ENCODE measurements at regions not wholly inside any gene's neighbourhood (a gene's known extent, or its start where the extent isn't known, plus 50 kb on each side); places are given as distances from the start of the nearest gene placed in this dataset.

- BruUV-seq (replicated peaks): no TSS peak
- intact Hi-C loops (cut with micrococcal nuclease; ENCODE audit: unreplicated experiment): no loop called here
Measured at GRCh38 chr2:241974096-241974495, 104.6 kb downstream of the RTP5 start.

More at GRCh38 chr2:241974096-241974495, 104.6 kb downstream of the RTP5 start:
- no peak overlapping the region for H3K4me3 ChIP-seq
- H3K9me3 ChIP-seq (replicated peaks; ENCODE audit: control insufficient read depth, insufficient read depth, low read length): peaks cover 1% of the 10 kb centered on the region; the same call in 1 of the 3 replicates
- FAIRE-seq (no peak), ATAC-seq (no peak), DNase-seq (ENCODE audit: low read depth, low spot score) (no peak)
- 91% methylated on average over 15 of the region's 15 CpGs for WGBS (ENCODE audit: insufficient coverage, insufficient replicate concordance, low lambda C conversion rate, missing lambda C conversion rate)
- ChIA-PET RAD21 (ENCODE audit: unreplicated experiment) (no interaction called here), SMC1A (ENCODE audit: uncharacterized antibody, unreplicated experiment) (no interaction called here), CTCF (interaction anchor here (0.6 to 1.8 kb wide), 2 partner anchors 23 to 993 kb away, joined by 3 to 6 read pairs; no protein-coding TSS in a partner anchor), POLR2A (no interaction called here)
- no peaks in the 10 kb centered on the region for H3K79me2 ChIP-seq (ENCODE audit: control insufficient read depth, insufficient read depth, low read length)
- H3K4me2 ChIP-seq (ENCODE audit: control insufficient read depth, insufficient read depth): no peak overlapping the region
- no peaks in the 10 kb centered on the region; a peak in 1 of 4 replicates for H3K36me3 ChIP-seq (ENCODE audit: control insufficient read depth in 2 of 2, insufficient read depth in 2 of 2, low read length in 1 of 2)
- H3K9ac ChIP-seq (ENCODE audit: control insufficient read depth, insufficient read depth, low read length): no peak overlapping the region
- in situ Hi-C loops (cut with MboI): no loop called here
- no peak overlapping the region for H2AFZ ChIP-seq (ENCODE audit: control insufficient read depth, low read depth, low read length)
- H4K20me1 ChIP-seq (ENCODE audit: control insufficient read depth, insufficient read depth): no peaks in the 10 kb centered on the region
- H3K27ac ChIP-seq (ENCODE audit: control insufficient read depth, insufficient read depth): no peak overlapping the region
- no peak for TF ChIP-seq FOXK2 (IDR thresholded peaks at IDR 0.05)
- no peak for TF ChIP-seq STAT3 (IDR thresholded peaks at IDR 0.05; ENCODE audit: low read depth, low read length)
- no peak for TF ChIP-seq MTA2 (IDR thresholded peaks at IDR 0.05; ENCODE audit: low read depth)
- no peak for TF ChIP-seq ATF7 (IDR thresholded peaks at IDR 0.05; ENCODE audit: low read depth)
- TF ChIP-seq PML (IDR thresholded peaks at IDR 0.05; ENCODE audit: low read length): no peak
- no peak for TF ChIP-seq CUX1 (IDR thresholded peaks at IDR 0.05; ENCODE audit: insufficient replicate concordance, low read depth, low read length)
- TF ChIP-seq RUNX3 (IDR thresholded peaks at IDR 0.05; ENCODE audit: low read length): no peak
- no peak for TF ChIP-seq ZBTB33 (IDR thresholded peaks at IDR 0.05)
- no peak for TF ChIP-seq KLF5 (IDR thresholded peaks at IDR 0.05; ENCODE audit: partially characterized antibody)
- no peak for TF ChIP-seq FOS (IDR thresholded peaks at IDR 0.05; ENCODE audit: borderline replicate concordance, extremely low read depth, insufficient read length)
- no peak for TF ChIP-seq ESRRA (IDR thresholded peaks at IDR 0.05; ENCODE audit: low read length)
- no peak for TF ChIP-seq PAX8 (IDR thresholded peaks at IDR 0.05)
- TF ChIP-seq SPI1 (IDR thresholded peaks at IDR 0.05; ENCODE audit: borderline replicate concordance, insufficient read depth, low read depth, low read length): no peak
- no peak for TF ChIP-seq KAT2A (conservative IDR thresholded peaks at IDR 0.05; ENCODE audit: control insufficient read depth, low read depth, low read length)
- TF ChIP-seq CEBPZ (IDR thresholded peaks at IDR 0.05; ENCODE audit: low read depth, low read length): no peak
- H3K4me1 ChIP-seq (ENCODE audit: control insufficient read depth, insufficient read depth, low read length): no peaks in the 10 kb centered on the region
- no peaks in the 10 kb centered on the region for H3K27me3 ChIP-seq (replicated peaks in 1 of 2; ENCODE audit: control insufficient read depth in 2 of 2, insufficient read depth in 2 of 2, low read length in 1 of 2)
